ENCODE measurements at regions not wholly inside any gene's neighbourhood (a gene's known extent, or its start where the extent isn't known, plus 50 kb on each side); places are given as distances from the start of the nearest gene placed in this dataset.
"Not testable (repeated sequence)": the region's sequence is repeated elsewhere in the genome, so short reads cannot be mapped to it uniquely, and the experiment has no call there.

DNA sequence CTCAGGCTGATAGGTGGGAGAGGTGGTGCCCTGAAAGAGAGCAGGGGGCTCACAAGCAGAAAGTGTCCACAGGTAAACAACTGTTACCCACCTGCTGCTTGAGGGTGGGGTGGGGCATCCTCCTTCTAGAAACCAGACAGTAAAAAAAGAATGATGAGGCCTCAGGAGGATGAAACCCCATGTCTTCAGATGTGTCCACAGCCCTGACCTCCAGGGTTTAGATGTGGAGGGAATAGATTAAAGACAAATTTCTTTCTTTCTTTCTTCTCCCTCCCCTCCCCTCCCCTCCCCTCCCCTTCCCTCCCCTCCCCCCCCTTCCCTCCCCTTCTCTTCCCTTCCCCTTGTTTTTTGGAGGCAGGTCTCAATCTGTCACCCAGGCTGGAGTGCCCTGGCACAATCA, 333.5 kb upstream of the NUPR2 start:
- no peak for DNase-seq

DNA sequence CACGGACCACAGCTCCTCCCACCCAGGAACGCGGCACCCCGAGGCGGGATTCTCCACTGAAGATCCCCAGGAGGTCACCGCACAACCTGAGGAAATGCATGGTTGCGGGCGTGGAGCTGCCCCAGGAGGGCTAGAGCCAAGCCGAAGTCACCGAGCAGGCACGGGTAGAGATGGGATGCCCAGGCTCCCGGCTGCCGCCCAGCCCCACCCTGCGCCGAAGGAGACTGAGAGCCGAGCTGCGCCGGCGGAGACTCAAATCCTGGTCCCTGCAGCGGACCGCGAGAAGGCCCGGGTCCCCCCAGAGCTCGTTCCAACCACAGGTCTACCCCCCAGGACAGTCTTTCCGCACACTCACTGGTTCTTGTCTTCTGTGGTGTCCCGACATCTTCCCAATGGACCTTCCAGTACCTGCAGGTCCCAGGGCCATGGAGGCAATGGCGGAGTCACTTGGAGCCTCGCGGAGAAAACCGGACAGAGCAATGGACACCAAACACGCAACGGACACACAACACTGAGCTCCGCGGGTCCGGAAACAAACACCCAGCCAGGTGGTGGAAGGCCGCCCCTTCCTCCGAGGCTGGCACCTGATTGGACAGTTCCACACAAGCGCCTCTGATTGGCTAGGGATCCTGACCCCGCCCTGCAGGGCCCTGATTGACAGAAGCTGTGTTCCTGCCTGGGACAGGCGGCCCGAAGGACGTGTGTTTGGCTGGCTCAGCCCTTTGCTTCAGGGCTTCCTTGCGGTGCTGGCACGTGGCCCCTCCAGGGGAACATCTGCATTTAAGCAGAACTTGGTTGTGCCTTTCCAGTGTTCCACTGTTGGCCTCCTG, 331.9 kb upstream of the NUPR2 start:
- DNase-seq = no peak

GRCh38 chr7:56420528-56420927, 304.3 kb upstream of the NUPR2 start:
- not testable (repeated sequence) for DNase-seq

GRCh38 chr7:56375173-56375572, 259.0 kb upstream of the NUPR2 start:
- DNase-seq = no peak

- DNase-seq = not testable (repeated sequence)
Observed at GRCh38 chr7:56374666-56375065, 258.4 kb upstream of the NUPR2 start.

- not testable (repeated sequence) for DNase-seq
Observed at GRCh38 chr7:56373314-56373713, 257.1 kb upstream of the NUPR2 start.

- not testable (repeated sequence) for DNase-seq
Observed at GRCh38 chr7:56371792-56372191, 255.6 kb upstream of the NUPR2 start.

DNA sequence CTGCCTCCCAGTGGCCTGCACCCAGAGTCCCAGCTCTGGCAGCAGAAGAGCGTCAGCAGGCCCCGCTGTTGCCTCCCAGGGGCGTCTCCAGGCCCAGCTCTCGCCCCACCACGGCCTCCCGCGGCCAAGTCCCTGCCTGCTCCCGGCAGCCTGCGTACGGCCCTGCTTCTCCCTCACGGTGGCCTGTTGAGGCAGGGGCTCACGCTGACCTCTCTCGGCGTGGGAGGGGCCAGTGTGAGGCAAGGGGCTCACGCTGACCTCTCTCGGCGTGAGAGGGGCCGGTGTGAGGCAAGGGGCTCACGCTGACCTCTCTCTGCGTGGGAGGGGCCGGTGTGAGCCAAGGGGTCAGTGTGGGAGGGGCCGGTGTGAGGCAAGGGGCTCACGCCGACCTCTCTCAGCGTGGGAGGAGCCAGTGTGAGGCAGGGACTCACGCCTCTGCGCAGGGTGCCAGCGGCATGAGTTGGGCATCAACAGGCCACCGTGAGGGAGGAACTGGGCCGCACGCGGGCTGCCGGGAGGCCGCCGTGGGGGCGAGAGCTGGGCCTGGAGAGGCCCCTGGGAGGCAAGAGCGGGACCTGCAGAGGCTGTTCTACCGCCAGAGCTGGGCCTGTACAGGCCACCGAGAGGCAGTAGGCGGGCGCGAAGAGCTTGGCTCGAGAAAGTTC, 254.1 kb upstream of the NUPR2 start:
- DNase-seq = not testable (repeated sequence)

- not testable (repeated sequence) for DNase-seq
Observed at GRCh38 chr7:56367914-56368313, 251.7 kb upstream of the NUPR2 start.

GRCh38 chr7:56367411-56367810, 251.2 kb upstream of the NUPR2 start:
- not testable (repeated sequence) for DNase-seq

DNA sequence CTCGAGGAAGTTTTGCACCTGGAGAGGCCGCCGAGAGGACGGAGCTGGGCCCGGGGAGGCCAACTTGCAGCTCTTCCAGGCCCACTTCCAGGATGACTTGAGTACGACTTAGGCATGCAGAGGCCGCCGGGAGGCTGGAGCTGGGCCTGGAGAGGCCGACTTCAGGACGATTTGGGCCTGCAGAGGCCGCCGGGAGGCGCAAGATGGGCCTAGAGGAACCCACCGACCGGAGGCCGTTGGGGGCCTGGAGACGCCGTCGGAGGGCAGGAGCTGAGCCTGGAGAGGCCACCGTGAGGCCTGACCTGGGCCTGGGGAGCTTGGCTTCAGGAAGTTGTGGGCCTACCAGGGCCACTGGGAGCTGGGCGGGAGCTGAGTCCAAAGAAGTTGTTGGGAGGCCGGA, 250.5 kb upstream of the NUPR2 start:
- not testable (repeated sequence) for DNase-seq

DNA sequence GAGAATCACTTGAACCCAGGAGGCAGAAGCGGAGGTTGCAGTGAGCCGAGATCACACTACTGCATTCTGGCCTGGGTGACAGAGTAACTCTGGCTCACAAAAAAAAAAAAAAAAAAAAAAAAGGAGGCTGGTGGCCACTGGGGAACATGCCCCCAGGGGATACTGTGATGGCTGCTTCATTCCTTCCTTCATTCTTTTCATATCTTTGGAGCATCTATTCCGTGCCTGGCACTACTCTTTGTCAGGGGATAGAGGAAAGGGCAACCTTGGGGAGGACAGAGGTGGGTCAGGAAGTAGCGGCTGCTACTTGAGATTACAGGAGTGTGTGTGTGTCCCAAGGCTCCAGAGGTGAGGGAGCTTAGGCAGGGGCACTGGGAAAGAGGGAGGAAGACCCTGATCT, 236.4 kb upstream of the NUPR2 start:
- not testable (repeated sequence) for DNase-seq

- not testable (repeated sequence) for DNase-seq
Observed at GRCh38 chr7:56351181-56351580, 235.0 kb upstream of the NUPR2 start.

GRCh38 chr7:56348311-56348710, 232.1 kb upstream of the NUPR2 start:
- DNase-seq = not testable (repeated sequence)

- DNase-seq = peak; percentile 2
Observed at GRCh38 chr7:56328327-56328726, 212.1 kb upstream of the NUPR2 start.

- no peak for DNase-seq
Observed at GRCh38 chr7:56290548-56290947, 174.3 kb upstream of the NUPR2 start.

GRCh38 chr7:56287429-56288138, 171.4 kb upstream of the NUPR2 start:
- no peak for DNase-seq

- DNase-seq = no peak
Observed at GRCh38 chr7:56256108-56256507, 139.9 kb upstream of the NUPR2 start.

DNA sequence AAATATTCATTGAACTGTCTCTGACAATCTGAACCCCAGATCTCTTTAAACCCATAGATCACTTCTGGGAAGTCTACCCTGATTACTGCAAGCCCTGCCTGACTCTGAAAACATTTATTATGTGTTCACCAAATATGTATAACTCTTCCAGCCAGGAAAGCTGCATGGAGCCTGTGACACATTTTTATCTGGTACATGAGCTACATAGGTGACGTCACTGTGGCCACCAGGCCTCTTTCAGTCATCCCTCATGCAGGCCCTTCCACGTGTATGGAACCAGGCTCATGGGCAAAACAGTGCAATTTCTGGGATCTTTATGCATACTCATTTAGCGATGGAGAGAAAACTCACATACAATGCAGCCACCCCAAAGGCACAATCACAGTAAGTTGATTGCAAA, 133.9 kb upstream of the NUPR2 start:
- no peak for DNase-seq

GRCh38 chr7:56229631-56230030, 113.4 kb upstream of the NUPR2 start:
- no peak for DNase-seq

- no peak for DNase-seq
Observed at GRCh38 chr7:56222866-56223265, 106.6 kb upstream of the NUPR2 start.

- no peak for DNase-seq
Observed at GRCh38 chr7:56219017-56219416, 102.8 kb upstream of the NUPR2 start.

- DNase-seq = no peak
Observed at GRCh38 chr7:56218510-56218909, 102.3 kb upstream of the NUPR2 start.
